H1 (cell line): ENCODE measurements at regions not wholly inside any gene's neighbourhood (a gene's known extent, or its start where the extent isn't known, plus 50 kb on each side); places are given as distances from the start of the nearest gene placed in this dataset.

ENCODE experiments used
- CTCF ChIA-PET: fragments of 300-600 bp; sonication (Branson Sonifier 250); formaldehyde crosslinking; loops from one replicate; lab custom pipeline; 2021; ENCODE audit not compliant: partially characterized antibody; lab: Charles Lee
- POLR2A ChIA-PET: fragments of 300-600 bp; sonication (Branson Sonifier 250); formaldehyde crosslinking; loops from one replicate; lab custom pipeline; 2021; ENCODE audit warnings: inconsistent platforms; ENCODE audit not compliant: partially characterized antibody; lab: Charles Lee
- DNase-seq, 2 experiments: peaks; one replicate each; pipeline versions ENCODE4 v3.0.0 to v3.0.0-alpha.2; 2010 to 2022; ENCODE audit warnings: low spot score in 2 of 2, low read depth in 1 of 2, mixed read lengths in 1 of 2
- FAIRE-seq: peaks from 2 replicates; lab custom pipeline; 2011; peaks lifted over from hg19 to GRCh38; lab: Jason Lieb, UNC
- H2AFZ ChIP-seq: 2 replicates; pipeline ENCODE4 v1.8.1; 2012; ENCODE audit warnings: low read length, inconsistent platforms
- H2AK5ac ChIP-seq: 2 replicates; pipeline ENCODE4 v1.6.1; 2013; ENCODE audit warnings: low read depth, low read length
- H2BK120ac ChIP-seq: replicated peaks from 2 replicates; pipeline ENCODE3; 2013; ENCODE audit warnings: low read depth, low read length, inconsistent platforms
- H2BK12ac ChIP-seq: 2 replicates; pipeline ENCODE4 v1.6.1; 2013; ENCODE audit warnings: low read depth, low read length
- H2BK15ac ChIP-seq: 2 replicates; pipeline ENCODE4 v1.6.1; 2013; ENCODE audit warnings: low read length
- H2BK20ac ChIP-seq: 2 replicates; pipeline ENCODE4 v1.6.1; 2013; ENCODE audit warnings: low read length
- H2BK5ac ChIP-seq: 2 replicates; pipeline ENCODE4 v1.6.1; 2013; ENCODE audit warnings: low read depth, low read length
- H3K14ac ChIP-seq: 2 replicates; pipeline ENCODE4 v1.6.1; 2013; ENCODE audit warnings: inconsistent platforms; ENCODE audit not compliant: insufficient read length
- H3K18ac ChIP-seq: 2 replicates; pipeline ENCODE4 v1.6.1; 2013; ENCODE audit warnings: low read length; ENCODE audit errors: extremely low read depth
- H3K23ac ChIP-seq: 2 replicates; pipeline ENCODE4 v1.6.1; 2013; ENCODE audit warnings: inconsistent platforms; ENCODE audit not compliant: insufficient read length
- H3K23me2 ChIP-seq: 2 replicates; pipeline ENCODE4 v1.6.1; 2013; ENCODE audit warnings: low read depth, low read length
- H3K27ac ChIP-seq: 2 replicates; pipeline ENCODE4 v1.6.1; 2011; ENCODE audit warnings: low read depth, low read length, inconsistent platforms
- H3K27me3 ChIP-seq, 4 experiments: replicated peaks in 1 of 4; 1 replicate in 1 of 4; 2 replicates in 3 of 4; pipeline versions ENCODE4 v1.6.1 to v1.8.1; 2011 to 2013; ENCODE audit warnings: low read length in 3 of 4, mild to moderate bottlenecking in 3 of 4, inconsistent platforms in 2 of 4, mixed read lengths in 2 of 4, moderate library complexity in 1 of 4; ENCODE audit not compliant: control insufficient read depth in 3 of 4, insufficient read depth in 3 of 4; ENCODE audit errors: extremely low read depth in 1 of 4
- H3K36me3 ChIP-seq, 4 experiments: 2 replicates each; pipeline versions ENCODE4 v1.6.1 to v1.8.1; 2011 to 2013; ENCODE audit warnings: mild to moderate bottlenecking in 4 of 4, low read length in 3 of 4, moderate library complexity in 2 of 4, control low read depth in 1 of 4, inconsistent platforms in 1 of 4; ENCODE audit not compliant: insufficient read depth in 4 of 4, control insufficient read depth in 2 of 4
- H3K4ac ChIP-seq: replicated peaks from 2 replicates; pipeline ENCODE3; 2013; ENCODE audit warnings: low read length, low read depth, mixed read lengths, inconsistent platforms; ENCODE audit not compliant: insufficient read length
- H3K4me1 ChIP-seq, 4 experiments: replicated peaks in 1 of 4; 1 replicate in 1 of 4; 2 replicates in 3 of 4; pipeline versions ENCODE4 v1.6.1 to v1.8.1; 2011 to 2013; ENCODE audit warnings: low read length in 3 of 4, inconsistent platforms in 2 of 4, mixed read lengths in 1 of 4; ENCODE audit not compliant: insufficient read depth in 4 of 4, control insufficient read depth in 3 of 4
- H3K4me2 ChIP-seq, 2 experiments: 2 replicates each; pipeline versions ENCODE4 v1.6.1 to v1.8.1; 2011 to 2013; ENCODE audit warnings: low read depth in 2 of 2, low read length in 2 of 2, control low read depth in 1 of 2, inconsistent platforms in 1 of 2, mild to moderate bottlenecking in 1 of 2; ENCODE audit not compliant: insufficient read depth in 1 of 2
- H3K4me3 ChIP-seq, 4 experiments: fragments of 200-600, 300-600 bp in 1 of 4; sonication (generic), shearing (Covaris generic), sonication (Bioruptor Twin) in 1 of 4; 2 replicates each; pipeline versions ENCODE4 v1.5.1 to v1.8.1; 2011 to 2016; ENCODE audit warnings: low read length in 4 of 4, low read depth in 3 of 4, control low read depth in 2 of 4, inconsistent platforms in 2 of 4, mild to moderate bottlenecking in 2 of 4, mixed read lengths in 1 of 4, moderate library complexity in 1 of 4; ENCODE audit not compliant: insufficient read depth in 2 of 4; ENCODE audit errors: extremely low read depth in 1 of 4
- H3K56ac ChIP-seq: replicated peaks from 2 replicates; pipeline ENCODE3; 2013; ENCODE audit warnings: low read depth, mild to moderate bottlenecking, mixed read lengths, low read length, inconsistent platforms; ENCODE audit not compliant: insufficient read length
- H3K79me1 ChIP-seq: 2 replicates; pipeline ENCODE4 v1.6.1; 2013; ENCODE audit warnings: low read depth, low read length, control low read depth
- H3K79me2 ChIP-seq, 2 experiments: 2 replicates each; pipeline versions ENCODE4 v1.6.1 to v1.8.1; 2012 to 2013; ENCODE audit warnings: low read length in 2 of 2, mild to moderate bottlenecking in 2 of 2, inconsistent platforms in 1 of 2; ENCODE audit not compliant: insufficient read depth in 2 of 2, control insufficient read depth in 1 of 2
- H3K9ac ChIP-seq, 4 experiments: replicated peaks in 1 of 4; 1 replicate in 1 of 4; 2 replicates in 3 of 4; pipeline versions ENCODE4 v1.6.1 to v1.8.1; 2011 to 2013; ENCODE audit warnings: low read depth in 3 of 4, low read length in 3 of 4, control low read depth in 2 of 4, mild to moderate bottlenecking in 2 of 4, moderate library complexity in 2 of 4, inconsistent platforms in 1 of 4; ENCODE audit errors: extremely low read depth in 1 of 4
- H3K9me3 ChIP-seq, 2 experiments: 2 replicates each; pipeline versions ENCODE4 v1.6.1 to v1.8.1; 2012 to 2013; ENCODE audit warnings: mild to moderate bottlenecking in 2 of 2, moderate library complexity in 2 of 2, control low read depth in 1 of 2, inconsistent platforms in 1 of 2, low read depth in 1 of 2, low read length in 1 of 2, mixed read lengths in 1 of 2; ENCODE audit not compliant: insufficient read depth in 2 of 2
- H4K20me1 ChIP-seq, 2 experiments: replicated peaks in 1 of 2; 2 replicates each; pipeline versions ENCODE3 to v1.8.1; 2011 to 2013; ENCODE audit warnings: inconsistent platforms in 2 of 2, low read length in 2 of 2, mild to moderate bottlenecking in 1 of 2; ENCODE audit not compliant: insufficient read depth in 2 of 2, control insufficient read depth in 1 of 2
- H4K5ac ChIP-seq: 2 replicates; pipeline ENCODE4 v1.6.1; 2013; ENCODE audit warnings: low read length, low read depth, mixed read lengths, inconsistent platforms; ENCODE audit not compliant: insufficient read length
- H4K8ac ChIP-seq: 2 replicates; pipeline ENCODE4 v1.8.0; 2013; ENCODE audit warnings: mild to moderate bottlenecking, moderate library complexity, low read length, inconsistent platforms; ENCODE audit not compliant: insufficient read depth; ENCODE audit errors: extremely low read depth
- H4K91ac ChIP-seq: replicated peaks from 2 replicates; pipeline ENCODE3; 2013; ENCODE audit warnings: low read length, mixed read lengths, inconsistent platforms; ENCODE audit not compliant: insufficient read length
- BRCA1 ChIP-seq: IDR thresholded peaks from 2 replicates; pipeline ENCODE4 v1.6.1; 2012; ENCODE audit warnings: low read depth, low read length, improper control_type of control experiment
- HDAC6 ChIP-seq: IDR thresholded peaks from one replicate; pipeline ENCODE4 v1.7.1; 2012; ENCODE audit warnings: low read depth, mild to moderate bottlenecking, inconsistent platforms, low read length, moderate library complexity
- POU5F1 ChIP-seq: IDR thresholded peaks from 2 replicates; pipeline ENCODE4 v1.6.1; 2011; ENCODE audit warnings: low read depth, mild to moderate bottlenecking, low read length, moderate library complexity
- SUZ12 ChIP-seq: fragments of 200-600 bp; sonication (generic); IDR thresholded peaks from 2 replicates; pipeline ENCODE4 v1.6.1; 2012; ENCODE audit warnings: mild to moderate bottlenecking, inconsistent platforms, low read length, moderate library complexity, mixed read lengths
- TAF7 ChIP-seq: optimal IDR thresholded peaks from 2 replicates; pipeline ENCODE3; 2011; ENCODE audit warnings: low read depth, mild to moderate bottlenecking, inconsistent platforms, low read length, moderate library complexity, borderline replicate concordance
- USF2 ChIP-seq: IDR thresholded peaks from 2 replicates; pipeline ENCODE4 v1.6.1; 2011; ENCODE audit warnings: low read length, improper control_type of control experiment
- ZNF274 ChIP-seq: IDR thresholded peaks from 2 replicates; pipeline ENCODE4 v1.7.0; 2012; ENCODE audit warnings: low read length, borderline replicate concordance; ENCODE audit errors: extremely low read depth

GRCh38 chr1:69163779-69164178, 403.9 kb upstream of the LRRC7 start:
- Histone ChIP-seq H3K14ac (no peak overlapping the region), H3K4ac (no peak overlapping the region), H3K27me3 (no peaks in the 10 kb centered on the region), H3K79me2 (no peaks in the 10 kb centered on the region), H3K36me3 (no peaks in the 10 kb centered on the region), H2BK120ac (no peak overlapping the region), H3K9ac (no peak overlapping the region), H3K18ac (no peak overlapping the region), H2BK5ac (no peak overlapping the region), H2AK5ac (no peak overlapping the region), H3K4me3 (no peak overlapping the region), H3K4me2 (no peak overlapping the region), H3K4me1 (no peaks in the 10 kb centered on the region), H4K8ac (no peak overlapping the region), H4K20me1 (no peaks in the 10 kb centered on the region), H2BK15ac (no peak overlapping the region), H3K27ac (no peak overlapping the region), H3K23ac (no peak overlapping the region), H4K5ac (no peak overlapping the region), H3K79me1 (no peaks in the 10 kb centered on the region), H3K56ac (no peak overlapping the region), H3K9me3 (no peaks in the 10 kb centered on the region), H2AFZ (no peak overlapping the region), H4K91ac (no peak overlapping the region), H2BK12ac (no peak overlapping the region), H3K23me2 (no peaks in the 10 kb centered on the region), H2BK20ac (no peak overlapping the region)
- POLR2A ChIA-PET = no interaction called here
- no peak for DNase-seq
- FAIRE-seq = no peak
- CTCF ChIA-PET = no interaction called here
- no peak for TF ChIP-seq SUZ12
- no peak for TF ChIP-seq TAF7
- TF ChIP-seq ZNF274 = no peak
- TF ChIP-seq HDAC6 = no peak
- no peak for TF ChIP-seq BRCA1
- no peak for TF ChIP-seq POU5F1
- no peak for TF ChIP-seq USF2
